Vagina (tissue), 2 donors: ENCODE measurements at regions not wholly inside any gene's neighbourhood (a gene's known extent, or its start where the extent isn't known, plus 50 kb on each side); places are given as distances from the start of the nearest gene placed in this dataset.

Experiments
- POLR2AphosphoS5 ChIP-seq, 2 donors: sonication (generic); formaldehyde crosslinking; IDR thresholded peaks; one replicate each; pipeline ENCODE4 v1.9.0; 2017; ENCODE audit warnings: antibody characterized with exemption in 2 of 2, mild to moderate bottlenecking in 2 of 2, low read depth in 1 of 2; ENCODE audit not compliant: insufficient read depth in 1 of 2
- TF ChIP-seq, protein P1 (sequence below), 3 experiments: fragments of 450-650 bp in 2 of 3; fragments of 200-600 bp in 1 of 3; sonication (generic) in 1 of 3; IDR thresholded peaks; one replicate each; pipeline ENCODE4 v1.5.1; 2017 to 2019; ENCODE audit warnings: antibody characterized with exemption in 3 of 3, mild to moderate bottlenecking in 2 of 3, moderate library complexity in 2 of 3

DNA sequence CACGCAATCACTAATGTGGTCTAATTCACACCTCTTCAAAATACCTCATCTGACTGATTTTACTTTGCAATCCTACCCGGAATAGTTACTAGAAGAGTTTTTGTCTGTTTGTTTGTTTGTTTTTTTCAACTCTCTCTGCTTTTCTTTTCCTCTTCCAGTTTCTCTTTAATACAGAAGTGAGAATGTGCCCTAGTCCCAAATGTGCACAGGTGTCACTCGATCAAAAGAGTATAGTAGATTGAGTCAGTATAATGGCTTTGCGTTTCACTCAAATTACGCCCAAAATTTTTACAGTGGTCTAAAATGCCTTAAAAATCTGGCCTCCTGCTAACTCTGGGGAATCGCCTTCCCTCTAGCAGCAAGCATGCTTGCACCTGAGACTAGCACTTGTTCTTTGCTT lies 1536.8 kb downstream of the KCNT2 start:
- no peak for TF ChIP-seq POLR2AphosphoS5 (IDR thresholded peaks at IDR 0.05; ENCODE audit: insufficient read depth in 1 of 2, low read depth in 1 of 2)
- TF ChIP-seq, protein P1, sequence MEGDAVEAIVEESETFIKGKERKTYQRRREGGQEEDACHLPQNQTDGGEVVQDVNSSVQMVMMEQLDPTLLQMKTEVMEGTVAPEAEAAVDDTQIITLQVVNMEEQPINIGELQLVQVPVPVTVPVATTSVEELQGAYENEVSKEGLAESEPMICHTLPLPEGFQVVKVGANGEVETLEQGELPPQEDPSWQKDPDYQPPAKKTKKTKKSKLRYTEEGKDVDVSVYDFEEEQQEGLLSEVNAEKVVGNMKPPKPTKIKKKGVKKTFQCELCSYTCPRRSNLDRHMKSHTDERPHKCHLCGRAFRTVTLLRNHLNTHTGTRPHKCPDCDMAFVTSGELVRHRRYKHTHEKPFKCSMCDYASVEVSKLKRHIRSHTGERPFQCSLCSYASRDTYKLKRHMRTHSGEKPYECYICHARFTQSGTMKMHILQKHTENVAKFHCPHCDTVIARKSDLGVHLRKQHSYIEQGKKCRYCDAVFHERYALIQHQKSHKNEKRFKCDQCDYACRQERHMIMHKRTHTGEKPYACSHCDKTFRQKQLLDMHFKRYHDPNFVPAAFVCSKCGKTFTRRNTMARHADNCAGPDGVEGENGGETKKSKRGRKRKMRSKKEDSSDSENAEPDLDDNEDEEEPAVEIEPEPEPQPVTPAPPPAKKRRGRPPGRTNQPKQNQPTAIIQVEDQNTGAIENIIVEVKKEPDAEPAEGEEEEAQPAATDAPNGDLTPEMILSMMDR (IDR thresholded peaks at IDR 0.05): no peak
